Hematopoietic multipotent progenitor cell treated with erythropoietin and hydrocortisone succinate and interleukin-3 and kit ligand, for 6 days (in vitro differentiated cells): ENCODE measurements at regions not wholly inside any gene's neighbourhood (a gene's known extent, or its start where the extent isn't known, plus 50 kb on each side); places are given as distances from the start of the nearest gene placed in this dataset.
"Not testable (repeated sequence)": the region's sequence is repeated elsewhere in the genome, so short reads cannot be mapped to it uniquely, and the experiment has no call there.

ENCODE experiments used
- DNase-seq: peaks from one replicate; pipeline ENCODE4 v3.0.0-alpha.2; 2015

DNA sequence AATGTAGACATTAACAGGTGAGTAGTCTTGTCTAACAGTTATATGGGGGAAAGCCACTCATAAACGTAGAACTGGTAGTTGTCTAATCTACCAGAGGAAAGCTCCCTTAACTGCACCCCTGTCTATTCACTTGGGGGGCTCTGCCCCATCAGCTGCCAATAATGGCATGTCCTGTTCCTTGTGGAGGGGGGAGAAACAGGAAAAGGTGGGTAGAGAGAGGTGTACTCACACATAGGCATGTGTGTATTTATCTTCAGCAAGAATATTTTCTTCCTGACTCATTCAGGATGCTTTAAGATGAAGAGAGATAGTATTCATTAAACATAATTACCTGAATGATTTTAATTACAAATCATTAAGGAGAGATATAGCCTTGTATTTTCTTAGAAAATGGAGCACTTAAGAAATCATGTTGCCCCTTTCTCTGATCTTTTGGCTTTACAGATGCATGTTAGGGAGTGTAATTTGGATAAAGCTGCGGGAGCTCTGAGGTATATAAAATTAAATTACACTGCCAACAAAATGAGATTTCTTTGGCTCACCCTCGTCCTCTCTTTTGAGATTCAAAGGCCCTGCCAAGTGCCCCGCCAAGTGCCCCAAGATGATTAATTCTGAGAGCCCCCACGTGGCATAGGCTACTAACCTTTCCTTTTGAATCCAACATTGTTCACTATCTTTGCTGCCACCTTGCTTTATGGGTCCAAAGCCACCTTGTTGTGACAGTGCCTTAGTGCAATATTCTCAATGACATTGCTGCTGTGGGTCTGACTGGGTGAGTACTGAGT, 286.3 kb upstream of the LYPLAL1 start:
- DNase-seq = no peak

DNA sequence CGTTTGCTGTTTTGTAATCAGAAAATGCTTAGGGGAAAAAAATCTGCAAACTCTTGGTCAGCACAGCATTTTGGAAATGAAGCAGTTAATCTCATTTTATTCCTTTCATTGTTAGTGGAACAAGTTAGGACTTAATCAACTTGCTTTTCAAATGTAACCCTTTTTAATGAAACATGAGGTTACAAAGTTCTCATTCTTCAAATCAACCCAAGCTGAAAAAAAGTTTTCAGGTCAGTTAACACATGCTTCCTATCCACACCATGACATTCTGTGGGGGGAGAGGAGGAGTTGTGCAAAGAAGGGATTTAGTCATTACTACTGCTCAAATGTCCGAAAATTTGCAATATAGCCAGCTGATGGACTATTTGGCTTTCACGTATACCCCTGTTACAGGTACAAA, 283.2 kb upstream of the LYPLAL1 start:
- no peak for DNase-seq

DNA sequence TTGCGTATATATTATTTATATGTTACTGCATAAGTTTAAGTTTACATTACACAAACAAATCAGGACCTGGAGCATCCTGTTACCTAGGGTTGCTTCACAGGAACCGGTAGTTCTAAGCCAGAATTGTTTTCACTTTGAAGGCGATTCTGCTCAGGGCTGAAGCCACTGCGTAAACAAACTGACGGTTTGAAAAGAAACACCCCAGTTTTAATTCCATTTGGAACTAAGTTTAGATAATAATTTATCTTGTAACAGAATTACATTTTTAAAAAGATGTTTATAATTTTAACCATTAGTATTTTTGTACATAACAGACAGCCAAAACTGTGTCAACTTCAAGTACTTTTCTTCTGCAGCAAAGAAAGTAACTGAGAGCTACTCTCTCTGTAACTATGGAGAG, 282.1 kb upstream of the LYPLAL1 start:
- no peak for DNase-seq

DNA sequence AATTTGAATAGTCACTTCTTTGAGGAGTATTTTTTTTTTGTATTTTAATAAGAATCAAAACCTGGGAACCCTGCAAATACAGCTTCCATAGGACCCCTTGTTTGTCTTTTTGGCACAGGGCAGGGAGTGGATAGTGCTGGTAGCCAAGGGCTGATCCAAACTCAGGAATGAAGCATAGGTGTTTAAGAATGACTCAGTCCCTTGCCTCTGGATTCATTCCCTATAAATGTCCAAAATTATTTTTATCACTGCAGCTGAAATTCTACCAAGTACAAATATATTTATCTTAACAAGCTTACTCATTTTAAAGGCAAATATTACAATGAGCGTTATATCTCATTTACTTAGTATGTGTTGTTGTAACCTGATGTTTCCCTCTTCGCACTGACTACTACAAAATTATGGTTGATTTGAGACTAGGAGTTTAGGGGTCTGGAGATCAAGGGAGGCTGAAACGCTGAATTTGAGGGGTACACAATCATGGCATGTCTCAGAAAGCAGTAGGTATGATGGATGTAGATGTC, 278.6 kb upstream of the LYPLAL1 start:
- DNase-seq = no peak

DNA sequence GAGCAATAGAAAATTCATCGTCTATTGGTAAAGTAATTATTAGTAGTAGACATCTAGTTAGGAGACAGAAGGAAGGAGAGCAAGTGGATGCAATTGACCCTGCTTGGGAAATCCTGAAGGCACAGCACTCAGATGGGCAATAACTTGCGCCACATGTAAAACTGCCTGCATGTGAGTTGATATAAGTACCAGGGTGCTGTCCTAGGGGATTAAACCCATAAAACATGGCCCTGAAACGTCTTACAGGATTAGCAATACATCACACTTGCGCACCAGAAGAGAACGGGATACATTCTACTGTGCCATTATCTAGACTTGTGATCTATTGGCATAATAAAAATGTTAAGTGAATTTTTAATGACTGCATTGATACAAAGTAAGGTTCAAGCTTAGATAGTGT, 277.5 kb upstream of the LYPLAL1 start:
- no peak for DNase-seq

DNA sequence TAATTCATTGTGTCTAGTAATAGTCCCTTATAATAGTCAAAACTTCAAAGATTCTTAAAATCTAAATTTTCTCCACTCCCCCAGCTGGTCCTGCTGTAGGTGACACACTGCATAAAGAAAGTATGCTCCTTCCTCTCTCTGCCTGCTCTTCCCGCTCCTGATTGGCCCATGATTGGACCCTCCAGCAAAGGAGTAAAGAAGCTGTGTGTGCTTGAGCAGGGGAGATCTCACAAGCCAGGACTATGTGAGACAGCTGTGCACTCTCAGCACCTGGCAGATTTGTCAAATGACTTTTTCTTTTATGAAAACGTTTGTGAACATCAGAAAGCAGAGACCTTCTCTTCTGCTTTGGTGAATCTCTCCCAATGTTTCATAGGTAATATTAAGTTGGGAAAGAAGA, 274.8 kb upstream of the LYPLAL1 start:
- no peak for DNase-seq

DNA sequence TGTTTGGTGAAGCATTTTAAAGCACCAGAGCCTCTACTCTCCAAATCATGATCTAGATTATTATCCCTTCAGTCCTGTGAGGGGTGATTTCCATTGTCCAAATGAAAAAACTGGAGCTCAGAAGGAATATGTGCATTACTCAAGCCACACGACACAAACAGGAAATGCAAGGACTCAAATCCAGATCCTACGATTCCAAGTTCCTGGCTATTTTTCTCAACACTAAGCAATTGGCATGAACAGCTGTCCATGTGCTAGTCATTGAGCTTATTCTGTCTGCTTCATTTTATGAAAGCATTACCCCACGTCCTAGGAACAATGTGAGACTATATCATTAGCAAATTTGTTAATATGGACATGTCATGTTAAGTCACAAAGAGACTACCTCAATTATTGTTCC, 273.1 kb upstream of the LYPLAL1 start:
- no peak for DNase-seq

DNA sequence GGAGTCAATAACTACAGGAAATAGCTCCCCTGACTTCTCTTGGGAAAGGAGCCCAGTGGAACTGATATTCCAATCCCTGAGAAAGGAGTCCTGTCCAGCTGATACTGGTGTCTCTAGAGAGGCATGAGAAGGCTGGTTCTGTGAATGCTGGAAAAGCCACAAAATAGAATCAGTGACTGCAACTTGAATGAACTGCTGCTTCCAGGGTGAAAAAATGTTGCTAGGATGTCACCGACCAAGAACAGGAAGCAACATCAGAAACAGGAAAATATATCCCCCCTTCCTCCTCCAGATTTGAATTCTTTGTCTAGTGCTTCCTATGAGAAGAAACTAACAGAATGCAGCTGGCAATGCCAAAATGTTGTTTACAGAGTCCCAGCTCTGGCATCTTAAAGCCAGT, 269.3 kb upstream of the LYPLAL1 start:
- no peak for DNase-seq

DNA sequence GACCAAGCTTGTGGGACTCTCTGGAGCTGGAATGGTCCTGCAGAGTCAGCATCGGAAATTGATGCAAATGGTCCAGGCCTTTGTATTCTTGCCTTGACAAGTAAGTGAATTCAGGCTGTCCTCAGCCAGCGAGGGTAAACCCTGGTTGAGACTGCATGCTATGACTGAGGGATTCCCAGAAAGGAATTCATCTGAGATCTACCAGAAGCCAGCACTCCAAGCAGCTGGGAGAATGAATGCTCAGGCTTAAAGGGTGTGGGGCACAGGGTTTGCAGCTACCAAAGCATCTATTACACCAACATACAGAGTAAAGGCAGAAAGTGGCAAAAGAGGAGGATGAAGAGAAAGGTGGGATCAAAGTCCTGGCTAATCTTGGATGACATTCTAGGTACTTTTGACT, 257.0 kb upstream of the LYPLAL1 start:
- DNase-seq = no peak

DNA sequence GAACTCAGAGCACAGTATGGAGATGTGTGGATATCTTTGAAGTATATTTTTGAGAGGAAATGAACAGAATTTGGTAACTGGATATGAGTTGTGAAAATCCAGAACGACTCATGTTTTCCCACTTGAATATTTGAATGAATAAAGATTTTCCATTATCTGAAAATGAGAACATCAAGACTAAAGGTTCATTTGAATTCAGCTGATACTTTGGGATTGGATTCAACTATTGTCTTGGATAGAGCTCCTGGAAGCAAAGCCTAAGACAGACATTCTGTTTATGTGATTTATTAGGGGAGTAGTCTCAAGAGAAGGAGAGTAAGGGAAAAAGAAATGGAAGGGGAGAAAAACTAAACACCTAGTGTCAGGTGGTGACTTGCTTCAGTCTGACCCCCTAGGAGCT, 256.0 kb upstream of the LYPLAL1 start:
- DNase-seq = no peak

DNA sequence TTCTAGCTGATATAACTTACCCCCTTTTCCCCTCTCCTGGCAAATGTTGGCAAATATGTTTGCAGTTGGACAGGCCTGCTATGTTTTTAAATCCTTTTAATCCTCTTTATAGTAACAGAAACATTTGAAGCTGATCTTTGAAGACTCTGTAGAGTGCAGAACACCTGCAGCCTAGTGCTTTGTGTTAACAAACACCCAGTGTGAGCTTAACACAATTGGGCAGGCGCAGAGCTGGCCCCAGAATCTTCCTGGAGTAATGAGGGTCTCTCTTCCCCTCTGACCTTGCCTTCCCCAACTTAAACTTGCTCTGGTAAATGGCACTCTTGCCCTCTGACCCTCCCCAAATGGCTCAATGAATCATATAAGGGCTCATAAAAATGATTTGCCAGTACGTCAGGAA, 247.9 kb upstream of the LYPLAL1 start:
- DNase-seq = no peak

DNA sequence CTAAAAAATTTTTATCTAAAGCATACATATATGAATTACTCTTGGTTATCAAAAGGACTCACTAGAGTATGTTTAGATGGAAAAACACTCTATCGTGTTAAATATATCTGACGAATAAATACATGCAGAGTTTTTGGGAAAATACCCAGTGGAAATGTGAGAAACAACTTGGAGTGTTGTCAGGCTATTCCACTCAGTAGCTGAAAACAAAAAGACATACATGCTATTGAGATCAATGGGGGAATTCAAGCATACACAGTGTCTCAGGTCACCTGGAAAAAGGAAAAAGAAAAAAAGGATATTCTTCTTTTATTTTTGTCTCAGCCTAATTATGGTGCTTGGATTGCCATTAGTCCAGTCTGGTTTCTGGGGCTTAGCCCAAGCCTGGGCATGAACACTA, 247.0 kb upstream of the LYPLAL1 start:
- no peak for DNase-seq

DNA sequence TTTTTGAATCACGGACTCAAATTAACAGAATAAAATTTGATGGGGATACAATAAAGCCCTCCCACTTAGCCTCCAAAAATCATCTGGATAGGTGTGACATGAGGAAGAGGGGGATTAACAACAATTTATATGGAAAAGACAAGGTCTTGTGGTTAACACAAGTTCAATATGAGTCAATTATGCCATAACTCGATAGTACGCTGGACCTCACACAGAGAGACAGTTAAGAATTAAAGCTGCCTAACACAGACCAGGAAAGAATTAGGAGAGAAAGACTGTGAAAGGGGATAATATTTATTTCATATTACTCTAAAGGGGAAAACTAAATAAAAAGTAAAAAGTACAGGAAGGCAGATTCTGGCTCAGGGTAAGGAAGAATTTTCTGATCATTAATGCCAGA, 243.7 kb upstream of the LYPLAL1 start:
- no peak for DNase-seq

DNA sequence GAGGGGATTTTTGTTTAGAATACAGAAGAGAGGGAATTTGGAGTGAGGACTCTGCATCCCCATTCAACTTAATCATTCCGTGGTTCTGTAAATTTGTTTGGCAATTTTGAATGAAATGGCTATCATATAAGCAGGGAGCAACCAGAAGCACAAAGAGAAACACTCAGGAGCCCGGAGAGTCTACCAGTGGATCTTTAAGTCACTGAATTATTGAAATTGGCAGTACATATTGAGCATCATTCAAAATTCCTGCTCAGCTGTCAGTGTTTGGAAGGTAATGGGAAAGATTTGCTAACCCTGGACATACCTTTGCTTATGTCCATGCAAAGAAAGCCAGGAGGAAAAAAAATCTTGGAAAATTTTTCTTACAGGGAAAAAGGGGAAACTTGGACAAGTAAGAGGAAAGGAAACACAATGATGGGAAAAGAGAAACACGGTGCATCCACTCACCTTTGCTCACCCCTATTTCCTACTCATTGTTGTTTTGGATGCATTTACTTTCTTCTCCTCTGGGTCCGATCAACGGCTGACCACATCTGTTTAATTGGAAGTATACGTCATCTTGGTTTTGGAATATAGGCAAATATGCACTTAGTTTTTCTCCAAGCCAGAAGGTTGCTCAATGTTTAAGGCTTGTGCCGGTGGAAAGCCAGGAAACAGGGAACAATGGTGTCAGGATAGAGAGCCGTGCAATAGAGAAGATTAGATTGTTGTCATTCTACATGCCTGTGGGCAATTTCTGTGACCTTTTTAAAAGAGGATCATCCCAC, 243.0 kb upstream of the LYPLAL1 start:
- no peak for DNase-seq

DNA sequence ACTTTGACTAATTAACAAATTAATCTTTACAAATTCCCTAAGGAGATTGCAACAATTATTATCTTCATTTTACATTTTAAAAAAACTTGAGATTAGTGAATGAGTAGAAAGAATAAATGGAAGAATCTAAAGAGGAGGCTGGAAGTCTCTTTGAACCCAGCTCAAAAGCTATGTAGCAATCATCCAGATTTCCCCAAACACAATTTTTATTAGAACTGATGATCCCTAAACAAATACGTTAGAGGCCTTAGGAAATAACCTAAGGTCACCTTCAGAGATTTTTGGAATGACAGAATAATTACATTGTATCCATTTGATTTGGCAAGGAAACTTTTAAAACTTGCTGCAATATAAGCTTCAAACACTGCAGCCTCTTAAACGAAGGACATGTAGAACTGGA, 242.4 kb upstream of the LYPLAL1 start:
- DNase-seq = no peak

DNA sequence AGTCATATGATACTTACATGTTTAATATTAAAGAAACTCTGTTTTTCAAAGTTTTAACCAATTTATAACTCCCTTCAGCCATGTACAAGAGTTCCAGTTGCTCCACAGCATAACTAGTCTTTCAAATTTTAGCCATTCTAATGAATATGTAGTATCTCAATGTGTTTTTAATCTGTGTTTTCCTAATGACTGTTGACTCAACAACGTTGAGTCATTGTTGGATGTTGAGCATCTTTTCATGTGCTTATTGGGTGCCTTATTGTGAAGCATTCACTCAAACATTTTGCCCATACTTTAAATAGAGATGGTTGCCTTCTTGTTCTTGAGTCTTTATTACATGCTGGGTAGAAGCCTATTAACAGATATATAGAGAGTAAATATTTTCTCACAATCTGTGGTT, 240.2 kb upstream of the LYPLAL1 start:
- no peak for DNase-seq

DNA sequence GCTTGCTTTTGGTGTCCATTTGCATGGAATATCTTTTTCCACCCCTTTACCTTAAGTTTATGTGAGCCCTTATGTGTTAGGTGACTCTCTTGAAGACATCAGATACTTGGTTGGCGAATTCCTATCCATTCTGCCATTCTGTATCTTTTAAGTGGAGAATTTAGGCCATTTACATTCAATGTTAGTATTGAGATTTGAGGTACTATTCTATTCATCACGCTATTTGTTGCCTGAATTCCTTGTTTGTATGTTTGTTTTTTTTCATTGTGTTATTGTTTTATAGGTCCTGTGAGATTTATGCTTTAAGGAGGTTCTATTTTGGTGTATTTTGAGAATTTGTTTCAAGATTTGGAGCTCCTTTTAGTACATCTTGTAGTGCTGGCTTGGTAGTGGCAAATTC, 238.3 kb upstream of the LYPLAL1 start:
- not testable (repeated sequence) for DNase-seq

DNA sequence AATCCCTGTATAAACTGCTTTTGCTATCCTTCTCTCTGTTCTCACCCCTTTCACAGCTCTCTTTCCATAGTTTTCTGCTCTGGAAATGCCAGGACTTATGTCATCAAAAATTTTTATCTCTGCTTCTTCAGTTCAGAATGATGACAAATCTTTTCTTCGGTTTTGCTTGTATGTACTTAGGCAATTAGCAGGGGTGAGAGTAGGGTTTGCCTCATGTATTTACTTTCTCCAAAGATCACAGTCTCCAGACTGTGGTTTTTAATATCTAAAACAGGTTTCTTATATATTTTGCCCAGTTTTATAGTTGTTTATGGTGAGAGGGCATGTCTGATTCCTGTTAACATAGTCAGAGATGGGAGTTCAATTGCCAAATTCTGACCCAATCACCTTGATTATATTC, 235.4 kb upstream of the LYPLAL1 start:
- DNase-seq = no peak

DNA sequence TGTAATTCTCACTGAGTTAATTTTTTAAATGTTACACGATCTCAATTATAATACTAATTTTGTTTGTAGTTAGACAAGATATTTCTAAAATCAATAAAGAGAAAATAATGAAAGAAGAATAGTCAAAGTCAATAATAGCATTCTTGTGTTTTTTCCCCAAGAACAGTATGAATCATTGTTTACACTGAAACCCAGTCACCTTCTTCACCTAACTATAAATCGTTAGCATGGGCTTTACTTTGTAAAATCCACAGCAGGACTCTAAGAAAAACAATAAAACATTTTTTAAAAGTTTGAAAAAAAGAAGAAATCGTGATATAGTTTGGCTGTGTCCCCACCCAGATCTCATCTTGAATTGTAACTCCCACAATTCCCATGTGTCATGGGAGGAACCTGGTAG, 234.6 kb upstream of the LYPLAL1 start:
- no peak for DNase-seq

DNA sequence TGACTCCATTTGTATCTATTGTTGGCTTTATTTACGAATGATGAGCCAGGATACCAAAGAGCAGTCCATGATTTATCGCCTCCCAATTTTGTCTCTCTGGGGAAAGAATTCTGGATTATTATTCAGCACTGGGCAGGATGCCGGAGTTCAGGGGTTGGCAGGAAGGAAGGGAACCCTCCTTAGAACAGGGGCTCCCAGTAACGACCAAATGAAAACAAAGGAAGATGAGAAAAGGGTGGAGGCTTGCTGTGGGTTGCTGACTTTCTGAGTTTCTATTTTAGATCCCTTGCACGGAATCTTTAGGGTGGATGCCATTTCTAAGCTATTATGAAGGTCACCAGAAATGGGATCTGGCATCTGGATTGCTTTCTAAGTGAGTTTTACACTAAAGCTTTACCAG, 231.2 kb upstream of the LYPLAL1 start:
- no peak for DNase-seq

DNA sequence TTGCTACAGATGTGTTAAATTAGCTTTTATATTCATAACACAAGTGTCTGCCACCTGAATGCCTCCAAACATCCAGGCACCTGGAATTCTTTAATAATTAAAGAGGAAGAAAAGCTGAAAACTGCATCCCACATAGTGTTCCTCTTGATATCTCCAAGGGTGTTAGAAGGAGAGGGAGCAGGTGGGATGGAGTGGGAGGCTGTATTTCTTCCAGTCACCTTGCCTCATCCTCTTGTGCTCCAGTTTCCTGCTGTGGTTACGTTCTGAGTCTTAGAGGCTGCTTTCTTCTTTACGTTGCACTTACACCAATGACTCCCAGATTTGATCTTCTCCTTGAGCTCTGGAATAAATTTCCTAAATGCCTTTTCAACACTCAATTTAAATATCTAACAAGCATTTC, 230.3 kb upstream of the LYPLAL1 start:
- DNase-seq = no peak

DNA sequence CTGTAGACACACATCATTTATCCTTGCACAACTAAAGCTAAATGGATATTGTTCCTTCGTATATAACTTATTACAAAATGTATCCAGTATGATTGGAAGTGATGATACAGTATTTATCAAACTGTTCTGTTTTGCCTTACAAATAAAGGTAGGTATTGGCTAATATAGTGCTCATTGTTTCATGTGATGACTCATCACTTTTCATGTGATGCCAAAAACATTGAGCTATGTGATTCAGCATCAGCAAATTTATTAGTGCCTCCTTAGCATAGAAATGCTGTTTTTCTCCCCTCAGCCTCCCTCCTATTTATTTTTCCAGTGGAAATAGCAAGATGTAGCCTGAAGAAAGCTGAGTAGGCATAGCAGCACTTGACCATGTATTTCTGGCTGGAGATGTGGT, 228.6 kb upstream of the LYPLAL1 start:
- DNase-seq = no peak

DNA sequence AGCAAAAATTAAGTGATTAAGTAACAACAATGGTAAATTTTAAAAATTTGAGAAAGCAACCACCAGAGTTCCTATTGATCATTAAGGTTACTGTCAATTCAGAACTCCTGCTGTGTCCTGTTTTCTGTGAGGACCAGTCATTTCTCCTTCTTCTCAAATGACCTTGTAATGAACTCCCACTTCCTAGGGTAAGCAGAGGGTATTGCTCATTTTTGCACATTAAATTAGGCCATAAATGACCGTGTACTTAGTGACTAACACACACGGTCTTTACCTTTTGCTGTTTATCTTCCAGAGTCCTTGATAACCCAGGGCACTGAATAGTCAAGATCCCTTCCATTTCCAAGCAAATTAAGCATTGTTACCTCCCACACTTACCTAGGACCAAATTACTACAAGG, 227.5 kb upstream of the LYPLAL1 start:
- DNase-seq = no peak

DNA sequence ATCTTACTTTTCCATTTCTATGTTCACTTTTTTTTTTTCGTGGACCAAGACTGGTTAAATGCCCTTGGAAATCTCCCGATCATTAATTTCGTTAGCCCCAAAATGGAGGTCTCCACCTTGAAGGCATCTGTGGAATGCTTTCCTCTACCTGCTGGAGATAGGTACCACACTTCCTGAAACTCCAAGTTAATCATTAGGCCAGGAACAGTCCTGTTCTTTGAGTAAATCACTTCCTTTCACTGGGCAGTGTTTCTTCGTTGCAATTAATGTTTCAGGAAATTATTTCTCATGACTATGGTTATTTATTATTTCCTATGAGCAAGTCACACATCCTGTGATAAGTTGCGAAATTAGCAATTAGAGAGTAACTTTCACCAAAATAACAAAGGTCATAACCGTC, 225.2 kb upstream of the LYPLAL1 start:
- no peak for DNase-seq

DNA sequence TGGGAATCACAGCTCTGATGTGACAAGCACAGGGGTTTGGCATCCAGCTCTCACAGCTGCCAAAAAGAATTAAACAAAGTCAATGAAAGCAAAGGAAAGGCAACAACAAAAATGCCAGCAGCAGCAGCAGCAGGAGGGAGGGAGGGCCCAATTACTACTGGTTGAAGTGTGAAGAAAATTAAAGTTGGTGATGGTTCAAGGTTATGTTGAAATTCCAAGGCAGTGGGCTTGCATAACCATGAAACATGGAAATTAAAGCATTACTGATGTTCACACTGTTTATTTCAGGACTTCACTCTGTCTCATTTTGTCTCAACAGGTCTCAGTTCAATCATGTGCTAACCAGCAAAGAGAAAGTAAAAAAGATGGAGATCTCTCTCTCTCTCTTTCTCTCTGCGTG, 220.3 kb upstream of the LYPLAL1 start:
- DNase-seq = no peak
